Neural progenitor cell (in vitro differentiated cells): ENCODE measurements at regions not wholly inside any gene's neighbourhood (a gene's known extent, or its start where the extent isn't known, plus 50 kb on each side); places are given as distances from the start of the nearest gene placed in this dataset.

ENCODE experiments used
- DNase-seq: peaks from one replicate; pipeline ENCODE4 v3.0.0-alpha.2; 2016; ENCODE audit warnings: low spot score
- H2AFZ ChIP-seq: fragments of 200-600 bp; sonication (generic); replicated peaks from 2 replicates; pipeline ENCODE4 v1.6.1; 2016; ENCODE audit warnings: antibody characterized with exemption
- H3F3A ChIP-seq: fragments of 200-600 bp; sonication (generic); 2 replicates; pipeline ENCODE4 v1.6.1; 2016; ENCODE audit warnings: antibody characterized with exemption, low read depth
- H3K27ac ChIP-seq: fragments of 200-600 bp; sonication (generic); 2 replicates; pipeline ENCODE4 v1.5.1; 2016; ENCODE audit warnings: mild to moderate bottlenecking
- H3K27me3 ChIP-seq: fragments of 200-600 bp; sonication (generic); 2 replicates; pipeline ENCODE4 v1.6.1; 2016; ENCODE audit warnings: mild to moderate bottlenecking, moderate library complexity
- H3K36me3 ChIP-seq: fragments of 200-600 bp; sonication (generic); 2 replicates; pipeline ENCODE4 v1.5.1; 2016
- H3K4me1 ChIP-seq: fragments of 200-600 bp; sonication (generic); 2 replicates; pipeline ENCODE4 v1.6.1; 2016; ENCODE audit warnings: mixed run types
- H3K4me2 ChIP-seq: fragments of 200-600 bp; sonication (generic); 2 replicates; pipeline ENCODE4 v1.6.1; 2016
- H3K4me3 ChIP-seq: fragments of 200-600 bp; sonication (generic); 2 replicates; pipeline ENCODE4 v1.5.1; 2016
- H3K79me2 ChIP-seq: fragments of 200-600 bp; sonication (generic); 2 replicates; pipeline ENCODE4 v1.6.1; 2016; ENCODE audit warnings: low read depth
- H3K9ac ChIP-seq: fragments of 200-600 bp; sonication (generic); 2 replicates; pipeline ENCODE4 v1.6.1; 2016
- H3K9me3 ChIP-seq: fragments of 200-600 bp; sonication (generic); 2 replicates; pipeline ENCODE4 v1.5.1; 2016; ENCODE audit warnings: low read depth
- H4K20me1 ChIP-seq: fragments of 200-600 bp; sonication (generic); 2 replicates; pipeline ENCODE4 v1.6.1; 2016; ENCODE audit warnings: low read depth
- H3K27ac Mint-ChIP-seq: 3 replicates; pipeline ENCODE4 v1.8.0; 2021; ENCODE audit warnings: mixed read lengths
- H3K27me3 Mint-ChIP-seq: 2 replicates; pipeline ENCODE4 v1.8.0; 2022; ENCODE audit warnings: low read depth, mild to moderate bottlenecking, inconsistent platforms, moderate library complexity, mixed read lengths; ENCODE audit not compliant: insufficient read depth
- H3K36me3 Mint-ChIP-seq: 3 replicates; pipeline ENCODE4 v1.8.0; 2021; ENCODE audit warnings: mixed read lengths
- H3K4me1 Mint-ChIP-seq: 3 replicates; pipeline ENCODE4 v1.8.0; 2021; ENCODE audit warnings: mixed read lengths
- H3K4me3 Mint-ChIP-seq: 3 replicates; pipeline ENCODE4 v1.8.0; 2021; ENCODE audit warnings: mild to moderate bottlenecking, moderate library complexity, mixed read lengths
- H3K9me3 Mint-ChIP-seq: 3 replicates; pipeline ENCODE4 v1.8.0; 2020; ENCODE audit warnings: mixed read lengths
- CTCF ChIP-seq: fragments of 200-600 bp; sonication (generic); IDR thresholded peaks from 2 replicates; pipeline ENCODE4 v1.5.1; 2017; ENCODE audit warnings: antibody characterized with exemption, mild to moderate bottlenecking
- EZH2 ChIP-seq: fragments of 200-600 bp; sonication (generic); IDR thresholded peaks from 2 replicates; pipeline ENCODE4 v1.6.1; 2017; ENCODE audit warnings: antibody characterized with exemption, mild to moderate bottlenecking, moderate library complexity
- EZH2phosphoT487 ChIP-seq: fragments of 200-600 bp; sonication (generic); IDR thresholded peaks from 2 replicates; pipeline ENCODE4 v1.6.1; 2017; ENCODE audit warnings: antibody characterized with exemption

GRCh38 chr16:63822818-63823217 lies 1299.0 kb downstream of the CDH11 start:
- Histone ChIP-seq H3K4me1 (no peaks in the 10 kb centered on the region), H3K4me2 (no peak overlapping the region), H3K9me3 (no peaks in the 10 kb centered on the region), H3K27me3 (no peaks in the 10 kb centered on the region), H3K79me2 (no peaks in the 10 kb centered on the region), H2AFZ (no peak overlapping the region), H3K9ac (no peak overlapping the region), H3K27ac (no peak overlapping the region), H4K20me1 (no peaks in the 10 kb centered on the region), H3K4me3 (no peak overlapping the region), H3K36me3 (no peaks in the 10 kb centered on the region), H3F3A (no peaks in the 10 kb centered on the region)
- no peak for TF ChIP-seq CTCF
- TF ChIP-seq EZH2phosphoT487: no peak
- no peak for TF ChIP-seq EZH2
- DNase-seq: no peak
- Mint-ChIP-seq H3K4me1 (no peaks in the 10 kb centered on the region), H3K27ac (no peak overlapping the region), H3K9me3 (peaks cover 13% of the 10 kb centered on the region), H3K4me3 (no peak overlapping the region), H3K36me3 (peaks cover 3% of the 10 kb centered on the region), H3K27me3 (peaks cover 3% of the 10 kb centered on the region)

- peak overlapping the region; percentile 6 for H3K27ac Mint-ChIP-seq
- DNase-seq: no peak
- no peaks in the 10 kb centered on the region for H3K9me3 ChIP-seq
- H3K4me3 ChIP-seq: no peak overlapping the region
- H4K20me1 ChIP-seq: no peaks in the 10 kb centered on the region
- peaks cover 3% of the 10 kb centered on the region for H3K27me3 Mint-ChIP-seq
- no peak overlapping the region for H3K4me3 Mint-ChIP-seq
- no peak overlapping the region for H3K27ac ChIP-seq
- no peaks in the 10 kb centered on the region for H3K79me2 ChIP-seq
- H3K4me1 ChIP-seq: peaks cover 8% of the 10 kb centered on the region
- H3K36me3 Mint-ChIP-seq: peaks cover 3% of the 10 kb centered on the region
- H3K9ac ChIP-seq: no peak overlapping the region
- no peaks in the 10 kb centered on the region for H3K36me3 ChIP-seq
- H3K4me2 ChIP-seq: no peak overlapping the region
- peaks cover 9% of the 10 kb centered on the region for H3K4me1 Mint-ChIP-seq
- TF ChIP-seq EZH2: no peak
- TF ChIP-seq EZH2phosphoT487: no peak
- TF ChIP-seq CTCF: no peak
- no peak overlapping the region for H2AFZ ChIP-seq
- H3K27me3 ChIP-seq: no peaks in the 10 kb centered on the region
- H3K9me3 Mint-ChIP-seq: peaks cover 13% of the 10 kb centered on the region
- no peaks in the 10 kb centered on the region for H3F3A ChIP-seq
Measured at GRCh38 chr16:63816276-63816675, 1305.6 kb downstream of the CDH11 start.

- Histone ChIP-seq H3K4me3 (no peak overlapping the region), H3F3A (no peaks in the 10 kb centered on the region), H3K4me2 (no peak overlapping the region), H4K20me1 (no peaks in the 10 kb centered on the region), H3K27ac (no peak overlapping the region), H3K27me3 (no peaks in the 10 kb centered on the region), H3K79me2 (no peaks in the 10 kb centered on the region), H2AFZ (no peak overlapping the region), H3K9ac (no peak overlapping the region), H3K9me3 (no peaks in the 10 kb centered on the region), H3K4me1 (peaks cover 8% of the 10 kb centered on the region), H3K36me3 (no peaks in the 10 kb centered on the region)
- DNase-seq: no peak
- peaks cover 3% of the 10 kb centered on the region for H3K36me3 Mint-ChIP-seq
- H3K4me1 Mint-ChIP-seq: peaks cover 9% of the 10 kb centered on the region
- H3K9me3 Mint-ChIP-seq: peaks cover 4% of the 10 kb centered on the region
- TF ChIP-seq CTCF: no peak
- TF ChIP-seq EZH2: no peak
- TF ChIP-seq EZH2phosphoT487: no peak
- peaks cover 1% of the 10 kb centered on the region for H3K27me3 Mint-ChIP-seq
- no peak overlapping the region for H3K27ac Mint-ChIP-seq
- no peak overlapping the region for H3K4me3 Mint-ChIP-seq
Measured at GRCh38 chr16:63813862-63814261, 1308.0 kb downstream of the CDH11 start.
